ENCODE measurements at regions not wholly inside any gene's neighbourhood (a gene's known extent, or its start where the extent isn't known, plus 50 kb on each side); places are given as distances from the start of the nearest gene placed in this dataset.
A peak's percentile ranks its signal among the peaks of the same experiment; 100 is the strongest.

DNA sequence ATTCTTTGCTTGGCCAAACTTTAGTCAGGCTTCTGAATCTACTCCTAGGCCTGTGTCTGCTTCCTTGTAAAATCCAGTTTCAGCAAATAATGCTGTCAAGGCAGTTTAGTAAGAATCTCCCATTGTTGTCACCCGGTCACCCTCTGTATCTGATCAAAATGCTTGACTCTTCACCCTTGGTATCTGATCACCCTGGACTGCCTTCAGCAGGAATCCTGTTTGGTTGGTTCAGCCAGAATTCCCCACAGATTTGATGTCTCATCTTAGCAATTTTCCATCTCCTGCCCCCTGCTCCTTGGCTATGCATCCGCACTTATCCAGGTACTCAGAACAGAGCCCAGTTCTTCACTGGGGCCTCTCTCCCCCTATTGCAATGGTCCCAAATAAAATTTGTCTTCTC is 172.4 kb upstream of the UBL3 start:
- no peaks in the 10 kb centered on the region for H3K27me3 ChIP-seq
- no peak overlapping the region for H3K27ac ChIP-seq
- no peaks in the 10 kb centered on the region for H3K4me1 ChIP-seq
- H3K4me3 ChIP-seq = no peak overlapping the region
- DNase-seq = no peak
- TF ChIP-seq POLR2A (IDR thresholded peaks at IDR 0.05) = no peak
- TF ChIP-seq, protein P1, sequence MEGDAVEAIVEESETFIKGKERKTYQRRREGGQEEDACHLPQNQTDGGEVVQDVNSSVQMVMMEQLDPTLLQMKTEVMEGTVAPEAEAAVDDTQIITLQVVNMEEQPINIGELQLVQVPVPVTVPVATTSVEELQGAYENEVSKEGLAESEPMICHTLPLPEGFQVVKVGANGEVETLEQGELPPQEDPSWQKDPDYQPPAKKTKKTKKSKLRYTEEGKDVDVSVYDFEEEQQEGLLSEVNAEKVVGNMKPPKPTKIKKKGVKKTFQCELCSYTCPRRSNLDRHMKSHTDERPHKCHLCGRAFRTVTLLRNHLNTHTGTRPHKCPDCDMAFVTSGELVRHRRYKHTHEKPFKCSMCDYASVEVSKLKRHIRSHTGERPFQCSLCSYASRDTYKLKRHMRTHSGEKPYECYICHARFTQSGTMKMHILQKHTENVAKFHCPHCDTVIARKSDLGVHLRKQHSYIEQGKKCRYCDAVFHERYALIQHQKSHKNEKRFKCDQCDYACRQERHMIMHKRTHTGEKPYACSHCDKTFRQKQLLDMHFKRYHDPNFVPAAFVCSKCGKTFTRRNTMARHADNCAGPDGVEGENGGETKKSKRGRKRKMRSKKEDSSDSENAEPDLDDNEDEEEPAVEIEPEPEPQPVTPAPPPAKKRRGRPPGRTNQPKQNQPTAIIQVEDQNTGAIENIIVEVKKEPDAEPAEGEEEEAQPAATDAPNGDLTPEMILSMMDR (IDR thresholded peaks at IDR 0.05) = no peak
- no peak for TF ChIP-seq POLR2AphosphoS5 (IDR thresholded peaks at IDR 0.05)
- TF ChIP-seq EP300 (IDR thresholded peaks at IDR 0.05) = no peak
- ATAC-seq (ENCODE audit: low FRiP score in 2 of 2) = no peak
- no peaks in the 10 kb centered on the region for H3K9me3 ChIP-seq
- WGBS, 2 donors = 90 to 100% methylated on average over 2 of the region's 2 CpGs
- no peaks in the 10 kb centered on the region for H3K36me3 ChIP-seq

DNA sequence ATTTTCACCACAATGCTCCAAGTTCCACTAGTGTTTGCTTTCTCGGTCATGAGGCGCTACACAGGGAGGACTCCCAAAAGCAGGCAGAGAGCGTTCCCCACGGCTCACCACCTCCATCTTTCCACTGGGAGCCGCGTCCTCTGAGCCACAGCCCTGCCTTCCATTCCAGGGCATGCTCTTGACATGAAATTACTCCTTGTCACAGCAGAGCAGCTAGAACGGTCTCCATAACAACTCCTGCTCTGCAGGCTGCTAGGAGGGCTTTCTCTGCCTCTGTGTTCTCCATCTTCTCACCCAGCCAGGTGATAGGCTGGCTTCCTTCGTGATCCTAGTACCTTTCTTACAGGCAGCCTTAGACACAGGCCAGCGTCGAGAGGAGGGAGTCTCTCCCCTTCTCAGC is 171.8 kb upstream of the UBL3 start:
- no peaks in the 10 kb centered on the region for H3K4me1 ChIP-seq
- H3K4me3 ChIP-seq = no peak overlapping the region
- WGBS, 2 donors = 80 to 84% methylated on average over 10 of the region's 10 CpGs
- no peaks in the 10 kb centered on the region for H3K27me3 ChIP-seq
- no peak for DNase-seq
- no peaks in the 10 kb centered on the region for H3K36me3 ChIP-seq
- H3K9me3 ChIP-seq = no peaks in the 10 kb centered on the region
- TF ChIP-seq POLR2A (IDR thresholded peaks at IDR 0.05) = no peak
- TF ChIP-seq, protein P1 (IDR thresholded peaks at IDR 0.05) = no peak
- no peak for TF ChIP-seq EP300 (IDR thresholded peaks at IDR 0.05)
- TF ChIP-seq POLR2AphosphoS5 (IDR thresholded peaks at IDR 0.05) = no peak
- ATAC-seq (ENCODE audit: low FRiP score in 2 of 2) = peak in 1 of 2 donors; percentile 11
- no peak overlapping the region for H3K27ac ChIP-seq

DNA sequence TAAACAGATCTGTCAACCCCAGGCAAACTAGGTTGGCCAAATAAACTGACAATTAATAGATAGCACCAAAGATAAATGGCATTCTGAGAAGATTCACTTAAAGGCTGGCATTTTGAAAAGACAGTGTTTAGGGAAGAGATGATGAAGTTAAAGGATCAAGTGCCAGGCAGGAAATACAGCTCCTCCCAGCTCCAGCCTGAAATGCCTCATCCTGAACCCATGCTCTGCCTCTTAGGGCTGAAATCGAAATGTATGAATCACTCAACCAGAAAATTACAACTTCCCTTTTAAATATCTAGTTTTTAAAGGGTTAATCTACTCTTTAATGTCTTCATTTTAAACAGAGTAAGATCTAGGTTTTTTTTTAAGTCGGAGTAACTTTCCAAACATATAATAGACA is 171.2 kb upstream of the UBL3 start:
- Histone ChIP-seq H3K4me1 (no peaks in the 10 kb centered on the region), H3K27ac (no peak overlapping the region), H3K9me3 (no peaks in the 10 kb centered on the region), H3K27me3 (no peaks in the 10 kb centered on the region), H3K36me3 (no peaks in the 10 kb centered on the region), H3K4me3 (no peak overlapping the region)
- ATAC-seq (ENCODE audit: low FRiP score in 2 of 2) (no peak), DNase-seq (no peak)
- 65 to 72% methylated on average over 2 of the region's 2 CpGs for WGBS, 2 donors
- TF ChIP-seq, protein P1 (IDR thresholded peaks at IDR 0.05) = no peak
- TF ChIP-seq POLR2AphosphoS5 (IDR thresholded peaks at IDR 0.05) = no peak
- TF ChIP-seq EP300 (IDR thresholded peaks at IDR 0.05) = no peak
- no peak for TF ChIP-seq POLR2A (IDR thresholded peaks at IDR 0.05)

DNA sequence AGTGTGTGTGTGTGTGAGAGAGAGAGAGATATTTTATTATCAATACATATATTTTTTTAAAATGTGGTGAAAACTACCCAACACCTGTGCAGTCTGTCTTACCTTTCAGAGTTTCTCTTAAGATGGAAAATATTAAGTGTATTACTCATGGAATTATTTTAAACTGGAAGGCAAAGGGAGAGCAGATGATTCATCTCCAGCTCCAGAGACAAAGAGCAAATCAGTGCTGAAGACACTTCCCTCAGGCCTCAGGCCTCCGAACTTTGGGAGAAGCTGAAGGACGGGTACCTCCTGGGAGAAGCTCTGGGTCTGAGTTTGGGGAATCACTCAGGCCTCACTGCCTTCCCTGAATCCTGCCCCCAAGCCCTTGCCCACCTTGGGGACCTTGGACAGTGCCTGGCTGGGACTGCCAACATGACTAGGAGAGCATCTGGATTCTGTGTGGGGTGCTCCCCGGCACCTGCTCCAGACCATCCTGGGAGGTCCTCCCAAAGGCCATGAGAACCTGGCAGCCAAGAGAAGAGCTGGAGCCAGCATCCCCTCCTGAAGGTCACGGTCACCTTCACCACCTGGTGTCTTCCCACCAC is 170.4 kb upstream of the UBL3 start:
- no peaks in the 10 kb centered on the region for H3K36me3 ChIP-seq
- WGBS, 2 donors = 67 to 84% methylated on average over 3 to 4 of the region's 4 CpGs
- no peak for DNase-seq

More for the DNA sequence above, 170.4 kb upstream of the UBL3 start:
- Histone ChIP-seq H3K27me3 (no peaks in the 10 kb centered on the region), H3K9me3 (no peaks in the 10 kb centered on the region), H3K27ac (no peak overlapping the region), H3K4me3 (no peak overlapping the region), H3K4me1 (no peaks in the 10 kb centered on the region)
- TF ChIP-seq, protein P1 (IDR thresholded peaks at IDR 0.05) = no peak
- TF ChIP-seq POLR2AphosphoS5 (IDR thresholded peaks at IDR 0.05) (no peak), POLR2A (IDR thresholded peaks at IDR 0.05) (no peak), EP300 (IDR thresholded peaks at IDR 0.05) (no peak)
- ATAC-seq (ENCODE audit: low FRiP score in 2 of 2) = no peak

Measured in upper lobe of left lung (tissue), 6 donors.